CD4-positive, CD25-positive, alpha-beta regulatory T cell (primary cell): ENCODE measurements at regions not wholly inside any gene's neighbourhood (a gene's known extent, or its start where the extent isn't known, plus 50 kb on each side); places are given as distances from the start of the nearest gene placed in this dataset.
A peak's percentile ranks its signal among the peaks of the same experiment; 100 is the strongest.

Experiments
- ATAC-seq, 2 donors: fragments of 150-1000 bp; cut with Tn5 transposase; one replicate each; pipeline ENCODE4 v1.10.0; 2021; ENCODE audit warnings: low read depth in 2 of 2, moderate number of reproducible peaks in 2 of 2, moderate library complexity in 1 of 2
- DNase-seq, 3 donors: peaks; one replicate each; pipeline versions ENCODE4 v3.0.0 to v3.0.0-alpha.2; 2012 to 2022; ENCODE audit warnings: mixed read lengths in 1 of 3
- H3K27ac ChIP-seq: one replicate; pipeline ENCODE4 v1.7.0; 2013; ENCODE audit warnings: mild to moderate bottlenecking, low read length; ENCODE audit not compliant: insufficient read depth, poor library complexity, severe bottlenecking
- H3K27me3 ChIP-seq: one replicate; pipeline ENCODE4 v1.7.0; 2013; ENCODE audit warnings: low read length; ENCODE audit not compliant: control insufficient read depth, insufficient read depth
- H3K36me3 ChIP-seq: one replicate; pipeline ENCODE4 v1.7.0; 2013; ENCODE audit warnings: mild to moderate bottlenecking, low read length, moderate library complexity; ENCODE audit not compliant: control insufficient read depth, insufficient read depth
- H3K4me1 ChIP-seq: 2 replicates; pipeline ENCODE4 v1.7.0; 2013; ENCODE audit warnings: mild to moderate bottlenecking, low read length; ENCODE audit not compliant: insufficient read depth, control insufficient read depth, poor library complexity, severe bottlenecking
- H3K4me3 ChIP-seq: one replicate; pipeline ENCODE4 v1.7.0; 2013; ENCODE audit warnings: low read depth, mild to moderate bottlenecking, low read length, moderate library complexity
- H3K9me3 ChIP-seq, 2 experiments: 1 replicate in 1 of 2; 2 replicates in 1 of 2; pipeline ENCODE4 v1.7.0; 2013; ENCODE audit warnings: low read length in 2 of 2, mild to moderate bottlenecking in 1 of 2, moderate library complexity in 1 of 2; ENCODE audit not compliant: control insufficient read depth in 2 of 2
- H3K27ac Mint-ChIP-seq, 3 donors: one replicate each; pipeline ENCODE4 v1.8.0; 2020 to 2022; ENCODE audit warnings: mild to moderate bottlenecking in 3 of 3, mixed read lengths in 3 of 3, moderate library complexity in 2 of 3
- H3K27me3 Mint-ChIP-seq: one replicate; pipeline ENCODE4 v1.8.0; 2022; ENCODE audit warnings: mild to moderate bottlenecking, mixed read lengths
- H3K36me3 Mint-ChIP-seq: one replicate; pipeline ENCODE4 v1.8.0; 2020; ENCODE audit warnings: mixed read lengths
- H3K4me1 Mint-ChIP-seq, 4 donors: one replicate each; pipeline ENCODE4 v1.8.0; 2020 to 2022; ENCODE audit warnings: mixed read lengths in 4 of 4, mild to moderate bottlenecking in 1 of 4
- H3K4me3 Mint-ChIP-seq, 4 donors: one replicate each; pipeline ENCODE4 v1.8.0; 2020 to 2022; ENCODE audit warnings: mild to moderate bottlenecking in 4 of 4, mixed read lengths in 4 of 4, moderate library complexity in 3 of 4
- H3K9me3 Mint-ChIP-seq, 7 donors: one replicate each; pipeline ENCODE4 v1.8.0; 2020 to 2022; ENCODE audit warnings: mixed read lengths in 7 of 7, mild to moderate bottlenecking in 3 of 7, moderate library complexity in 2 of 7

DNA sequence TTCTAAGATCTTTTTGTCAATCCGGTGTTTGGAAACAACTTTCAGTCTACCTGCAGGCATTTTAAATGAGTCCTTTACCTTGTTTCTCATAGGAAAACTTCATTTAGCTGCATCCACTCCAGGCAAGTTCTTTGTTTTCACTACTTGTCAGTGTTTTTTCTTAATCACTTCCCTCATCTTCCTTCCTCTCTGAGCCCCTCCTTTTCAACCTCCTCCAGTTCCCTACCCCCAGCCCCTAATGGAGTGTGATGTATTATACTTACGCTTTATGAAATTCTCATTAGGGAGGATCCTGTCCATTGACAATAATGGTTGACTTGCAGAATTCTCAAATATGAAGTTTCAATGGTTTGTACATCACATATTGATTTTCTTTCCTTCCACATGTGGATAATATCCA, 62.5 kb upstream of the BACH1 start:
- no peaks in the 10 kb centered on the region for H3K9me3 Mint-ChIP-seq
- Histone ChIP-seq H3K4me3 (no peak overlapping the region), H3K27ac (no peak overlapping the region), H3K27me3 (no peaks in the 10 kb centered on the region), H3K9me3 (no peaks in the 10 kb centered on the region), H3K36me3 (no peaks in the 10 kb centered on the region), H3K4me1 (no peaks in the 10 kb centered on the region)
- peaks cover 0 to 17% (median 8%) of the 10 kb centered on the region in 4 donors for H3K4me1 Mint-ChIP-seq
- ATAC-seq (no peak), DNase-seq (no peak)
- H3K4me3 Mint-ChIP-seq: no peak overlapping the region
- no peaks in the 10 kb centered on the region for H3K36me3 Mint-ChIP-seq
- H3K27me3 Mint-ChIP-seq: no peaks in the 10 kb centered on the region
- no peak overlapping the region for H3K27ac Mint-ChIP-seq

DNA sequence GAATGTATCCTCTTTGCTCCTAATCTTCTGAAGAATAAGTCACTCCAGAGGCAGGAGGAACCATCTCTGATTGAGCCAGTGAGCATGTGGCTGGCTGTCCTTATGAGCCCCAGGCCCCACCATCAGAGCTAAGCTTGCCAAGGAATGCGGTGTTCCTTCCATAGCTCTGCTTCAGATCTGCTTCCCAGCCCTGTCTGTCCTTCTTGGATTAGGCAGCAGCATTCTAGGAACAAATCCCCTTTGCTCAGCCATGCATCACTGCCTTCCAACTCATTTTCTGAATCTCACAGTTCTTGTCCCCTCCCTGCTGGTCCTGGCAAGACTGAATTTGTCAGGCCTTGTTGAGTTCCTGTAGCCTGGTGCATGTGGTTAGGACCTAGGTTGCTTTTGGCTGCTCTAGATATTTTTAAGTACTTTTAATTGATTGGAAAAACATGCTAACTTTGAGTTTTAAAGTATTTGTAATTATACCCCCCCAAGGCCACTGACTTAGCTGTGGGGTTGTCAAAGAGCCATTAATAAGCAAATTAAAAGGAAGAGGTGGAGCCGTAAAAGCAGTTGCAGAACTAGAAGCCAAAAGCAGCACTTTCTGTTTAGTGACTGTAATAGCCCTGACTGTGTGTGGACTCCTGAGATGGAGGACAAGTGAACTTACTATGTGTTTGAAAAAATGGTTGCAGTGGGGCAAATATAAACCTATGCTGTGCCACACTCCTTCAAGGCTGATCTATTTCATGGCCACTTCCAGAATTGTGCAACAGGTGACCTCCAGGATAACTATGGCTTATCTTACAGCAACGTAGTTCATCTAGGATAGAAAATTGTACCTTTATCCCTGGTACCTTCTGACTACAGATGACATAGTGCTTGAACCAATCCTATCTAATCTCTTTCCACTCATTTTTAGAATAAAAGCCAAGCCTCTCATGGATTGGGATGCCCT, 61.3 kb upstream of the BACH1 start:
- no peak for ATAC-seq
- no peaks in the 10 kb centered on the region for H3K4me1 ChIP-seq
- Mint-ChIP-seq H3K27me3 (no peaks in the 10 kb centered on the region), H3K27ac (peak overlapping the region in 1 of 3 donors; percentile 64), H3K4me1 (peaks cover 0 to 17% (median 8%) of the 10 kb centered on the region in 4 donors), H3K9me3 (no peaks in the 10 kb centered on the region), H3K36me3 (no peaks in the 10 kb centered on the region), H3K4me3 (no peak overlapping the region)
- no peak for DNase-seq
- no peaks in the 10 kb centered on the region for H3K9me3 ChIP-seq
- H3K27ac ChIP-seq: no peak overlapping the region
- H3K27me3 ChIP-seq: no peaks in the 10 kb centered on the region
- H3K36me3 ChIP-seq: no peaks in the 10 kb centered on the region
- no peak overlapping the region for H3K4me3 ChIP-seq

DNA sequence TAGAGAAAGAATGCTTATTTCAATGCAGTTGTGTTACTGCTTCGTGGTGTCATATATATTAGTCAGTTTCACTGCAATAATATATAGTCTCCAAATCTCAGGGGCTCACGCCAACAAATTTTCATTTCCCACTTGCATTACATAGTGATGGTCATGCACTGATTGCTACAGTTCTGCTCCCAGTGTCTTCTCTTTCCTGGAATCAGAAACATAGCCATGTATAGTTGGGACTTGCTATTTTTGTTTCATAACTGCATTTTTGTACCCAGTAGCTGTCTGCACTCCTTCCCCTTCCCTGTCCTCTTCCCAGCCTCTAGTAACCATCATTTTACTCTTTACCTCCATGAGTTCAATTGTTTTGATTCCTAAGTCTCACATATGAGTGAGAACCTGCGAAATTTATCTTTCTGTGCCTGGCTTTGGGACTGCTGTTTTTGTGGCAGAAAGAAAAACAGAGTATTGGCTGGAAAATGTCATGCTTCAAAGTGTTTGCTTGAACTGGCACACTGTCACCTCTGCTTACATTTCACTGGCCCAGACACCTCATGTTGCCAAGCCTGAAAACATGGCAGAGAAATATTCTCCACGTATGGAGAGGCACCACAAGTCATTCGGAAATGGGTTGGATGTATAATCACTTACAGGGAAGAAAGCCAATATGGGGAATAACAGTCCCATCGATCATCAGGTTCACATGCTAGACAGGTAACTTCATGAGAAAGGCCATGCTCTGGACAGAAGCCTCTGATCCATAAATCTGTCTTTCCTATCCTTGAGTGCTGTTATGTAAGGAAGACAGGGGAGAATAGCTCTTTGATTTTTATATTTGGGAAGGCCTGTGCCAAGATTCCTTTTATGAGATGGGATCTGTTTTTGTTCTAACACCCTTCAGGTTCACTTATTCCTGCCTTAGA, 60.4 kb upstream of the BACH1 start:
- Histone ChIP-seq H3K36me3 (no peaks in the 10 kb centered on the region), H3K9me3 (no peaks in the 10 kb centered on the region), H3K4me3 (no peak overlapping the region), H3K27ac (no peak overlapping the region), H3K27me3 (no peaks in the 10 kb centered on the region), H3K4me1 (no peaks in the 10 kb centered on the region)
- DNase-seq: no peak
- no peak for ATAC-seq
- H3K36me3 Mint-ChIP-seq: no peaks in the 10 kb centered on the region
- H3K27me3 Mint-ChIP-seq: no peaks in the 10 kb centered on the region
- H3K4me3 Mint-ChIP-seq: no peak overlapping the region
- no peaks in the 10 kb centered on the region for H3K9me3 Mint-ChIP-seq
- H3K27ac Mint-ChIP-seq: no peak overlapping the region
- peaks cover 0 to 14% (median 5%) of the 10 kb centered on the region in 4 donors for H3K4me1 Mint-ChIP-seq

DNA sequence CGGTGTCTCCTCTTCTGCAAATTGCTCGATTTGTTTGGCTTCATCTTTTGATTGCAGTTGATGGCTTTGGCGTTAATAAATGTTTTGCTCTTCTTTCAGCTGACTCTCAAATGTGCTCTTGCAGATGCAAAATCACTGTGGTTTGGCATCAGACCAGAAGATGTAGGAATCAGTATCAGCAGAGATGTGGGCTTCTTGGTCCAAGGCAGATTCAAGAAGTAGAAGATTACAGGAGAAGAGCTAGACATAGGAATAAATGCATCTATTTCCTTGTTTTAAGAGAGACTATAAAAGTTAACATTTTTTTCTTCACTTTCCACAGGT, 59.8 kb upstream of the BACH1 start:
- no peak for ATAC-seq
- Histone ChIP-seq H3K9me3 (no peaks in the 10 kb centered on the region), H3K4me3 (no peak overlapping the region), H3K4me1 (no peaks in the 10 kb centered on the region), H3K36me3 (no peaks in the 10 kb centered on the region), H3K27ac (no peak overlapping the region), H3K27me3 (no peaks in the 10 kb centered on the region)
- H3K4me3 Mint-ChIP-seq: no peak overlapping the region
- H3K36me3 Mint-ChIP-seq: no peaks in the 10 kb centered on the region
- DNase-seq: no peak
- H3K9me3 Mint-ChIP-seq: no peaks in the 10 kb centered on the region
- H3K27me3 Mint-ChIP-seq: no peaks in the 10 kb centered on the region
- H3K27ac Mint-ChIP-seq: no peak overlapping the region
- peaks cover 0 to 11% (median 3%) of the 10 kb centered on the region in 4 donors for H3K4me1 Mint-ChIP-seq

DNA sequence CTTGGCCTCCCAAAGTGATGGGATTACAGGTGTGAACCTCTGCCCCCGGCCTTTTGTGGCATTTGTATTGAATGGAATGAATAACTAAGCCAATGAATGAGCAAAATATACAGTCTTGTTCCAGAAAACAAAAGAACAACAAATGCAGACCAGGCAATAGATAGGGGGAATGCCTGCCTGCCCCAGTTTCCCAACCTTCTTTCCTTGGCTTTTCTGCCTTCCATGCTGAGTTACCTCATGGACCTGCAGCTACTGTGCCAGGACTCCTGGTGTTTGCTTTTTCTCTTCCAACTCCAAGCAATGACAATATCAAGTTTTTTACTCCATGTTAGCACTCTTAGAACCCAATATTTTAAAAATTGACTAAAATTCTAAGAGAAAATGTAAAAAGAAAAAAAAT, 58.6 kb upstream of the BACH1 start:
- Histone ChIP-seq H3K4me3 (no peak overlapping the region), H3K27me3 (no peaks in the 10 kb centered on the region), H3K36me3 (no peaks in the 10 kb centered on the region), H3K27ac (no peak overlapping the region), H3K9me3 (no peaks in the 10 kb centered on the region), H3K4me1 (no peaks in the 10 kb centered on the region)
- no peak for ATAC-seq
- H3K27me3 Mint-ChIP-seq: no peaks in the 10 kb centered on the region
- H3K36me3 Mint-ChIP-seq: no peaks in the 10 kb centered on the region
- H3K4me1 Mint-ChIP-seq: peaks cover 0 to 10% (median 3%) of the 10 kb centered on the region in 4 donors
- DNase-seq: no peak
- no peak overlapping the region for H3K27ac Mint-ChIP-seq
- H3K4me3 Mint-ChIP-seq: no peak overlapping the region
- no peaks in the 10 kb centered on the region for H3K9me3 Mint-ChIP-seq

DNA sequence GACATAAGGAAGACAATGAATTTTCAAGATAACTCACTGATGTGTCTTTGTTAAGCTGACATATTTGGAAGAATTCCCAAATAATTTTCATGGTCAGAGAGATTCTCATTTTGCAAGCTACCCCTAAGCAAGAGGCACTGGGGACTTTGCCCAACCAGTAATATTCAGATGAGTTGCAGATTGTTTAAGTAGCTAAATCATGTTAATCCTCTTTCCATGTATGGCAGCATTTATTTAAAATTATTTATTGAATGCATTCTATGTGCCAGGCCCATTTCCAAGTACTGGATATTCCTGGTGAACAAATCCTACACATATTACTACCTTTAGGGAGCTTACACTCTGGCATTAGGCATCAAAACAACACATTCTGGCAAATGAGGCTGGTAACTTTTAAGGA, 56.5 kb upstream of the BACH1 start:
- Histone ChIP-seq H3K27ac (no peak overlapping the region), H3K9me3 (no peaks in the 10 kb centered on the region), H3K4me3 (no peak overlapping the region), H3K27me3 (peaks cover 2% of the 10 kb centered on the region), H3K36me3 (no peaks in the 10 kb centered on the region), H3K4me1 (no peaks in the 10 kb centered on the region)
- Mint-ChIP-seq H3K9me3 (no peaks in the 10 kb centered on the region), H3K4me1 (peaks cover 0 to 2% (median 0%) of the 10 kb centered on the region in 4 donors), H3K4me3 (no peak overlapping the region), H3K27me3 (no peaks in the 10 kb centered on the region), H3K36me3 (no peaks in the 10 kb centered on the region), H3K27ac (no peak overlapping the region)
- DNase-seq (no peak), ATAC-seq (no peak)

DNA sequence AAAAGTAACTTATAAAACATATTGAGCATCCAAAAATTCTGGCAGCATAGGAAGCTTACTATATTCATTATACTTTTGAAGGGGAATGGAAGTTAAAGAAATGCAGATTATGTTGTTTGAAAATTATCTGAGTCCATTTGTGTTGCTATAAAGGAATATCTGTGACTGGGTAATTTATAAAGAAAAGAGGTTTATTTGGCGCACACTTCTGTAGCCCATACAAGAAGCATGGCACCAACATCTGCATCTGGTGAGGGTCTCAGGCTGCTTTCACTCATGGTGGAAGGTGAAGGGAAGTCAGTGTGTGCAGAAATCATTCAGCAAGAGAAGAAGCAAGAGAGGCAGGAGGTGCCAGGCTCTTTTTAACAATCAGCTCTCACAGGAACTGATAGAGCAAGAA, 55.5 kb upstream of the BACH1 start:
- no peaks in the 10 kb centered on the region for H3K9me3 ChIP-seq
- DNase-seq (no peak), ATAC-seq (no peak)
- no peak overlapping the region for H3K4me3 Mint-ChIP-seq
- peaks cover 2% of the 10 kb centered on the region for H3K27me3 ChIP-seq
- H3K4me1 ChIP-seq: no peaks in the 10 kb centered on the region
- no peaks in the 10 kb centered on the region for H3K36me3 ChIP-seq
- no peaks in the 10 kb centered on the region for H3K27me3 Mint-ChIP-seq
- no peak overlapping the region for H3K27ac ChIP-seq
- H3K9me3 Mint-ChIP-seq: no peaks in the 10 kb centered on the region
- H3K36me3 Mint-ChIP-seq: no peaks in the 10 kb centered on the region
- H3K27ac Mint-ChIP-seq: no peak overlapping the region
- H3K4me3 ChIP-seq: no peak overlapping the region
- H3K4me1 Mint-ChIP-seq: peaks cover 0 to 2% (median 0%) of the 10 kb centered on the region in 4 donors
